GM13976 (cell line): ENCODE measurements at regions not wholly inside any gene's neighbourhood (a gene's known extent, or its start where the extent isn't known, plus 50 kb on each side); places are given as distances from the start of the nearest gene placed in this dataset.

ENCODE experiments used
- DNase-seq: peaks from one replicate; pipeline ENCODE4 v3.0.0; 2012; ENCODE audit warnings: low spot score
- CTCF ChIP-seq: IDR thresholded peaks from 2 replicates; pipeline ENCODE4 v1.5.1; 2012; ENCODE audit warnings: borderline replicate concordance, mild to moderate bottlenecking; ENCODE audit not compliant: insufficient read depth; ENCODE audit errors: extremely low read depth, missing control alignments, control extremely low read depth
- in situ Hi-C: fragments of 300-500 bp; cut with MboI; formaldehyde crosslinking; loops from one replicate; pipeline ENCODE4 v1.12.0; 2022; ENCODE audit warnings: low sequenced_read_pairs, mixed read lengths, inconsistent platforms; ENCODE audit not compliant: unreplicated experiment

- TF ChIP-seq CTCF = no peak
- in situ Hi-C loops = no loop called here
- DNase-seq = no peak
Observed at GRCh38 chrY:15577886-15578285, 1053.6 kb downstream of the NLGN4Y start.

- no peak for DNase-seq
- no peak for TF ChIP-seq CTCF
- in situ Hi-C loops = no loop called here
Observed at GRCh38 chrY:15578761-15579160, 1054.4 kb downstream of the NLGN4Y start.

GRCh38 chrY:15579245-15579644 lies 1054.9 kb downstream of the NLGN4Y start:
- TF ChIP-seq CTCF = no peak
- no peak for DNase-seq
- in situ Hi-C loops = no loop called here

GRCh38 chrY:15583111-15583510 lies 1058.8 kb downstream of the NLGN4Y start:
- TF ChIP-seq CTCF = no peak
- in situ Hi-C loops = no loop called here
- no peak for DNase-seq

GRCh38 chrY:15592957-15593356 lies 1068.6 kb downstream of the NLGN4Y start:
- in situ Hi-C loops = no loop called here
- TF ChIP-seq CTCF = no peak
- no peak for DNase-seq

GRCh38 chrY:15593476-15594160 lies 1069.3 kb downstream of the NLGN4Y start:
- no peak for DNase-seq
- in situ Hi-C loops = no loop called here
- TF ChIP-seq CTCF = no peak
